ENCODE measurements at regions not wholly inside any gene's neighbourhood (a gene's known extent, or its start where the extent isn't known, plus 50 kb on each side); places are given as distances from the start of the nearest gene placed in this dataset.

GRCh38 chr5:3393920-3394597 is 201.6 kb upstream of the IRX1 start:
- Histone ChIP-seq H3K27me3 (ENCODE audit: control insufficient read depth, insufficient read depth, low read length) (no peaks in the 10 kb centered on the region), H3K36me3 (ENCODE audit: control insufficient read depth, insufficient read depth, low read length) (no peaks in the 10 kb centered on the region), H3K9ac (ENCODE audit: low read length) (no peak overlapping the region), H3K4me1 (ENCODE audit: control insufficient read depth, insufficient read depth, low read length) (no peaks in the 10 kb centered on the region), H3K4me3 (ENCODE audit: low read depth, low read length) (no peak overlapping the region), H3K27ac (ENCODE audit: low read depth, low read length) (no peak overlapping the region), H3K9me3 (ENCODE audit: control insufficient read depth, insufficient read depth, low read depth, low read length) (no peaks in the 10 kb centered on the region)

GRCh38 chr5:3393122-3393919 is 202.3 kb upstream of the IRX1 start:
- Histone ChIP-seq H3K27me3 (ENCODE audit: control insufficient read depth, insufficient read depth, low read length) (no peaks in the 10 kb centered on the region), H3K9me3 (ENCODE audit: control insufficient read depth, insufficient read depth, low read depth, low read length) (no peaks in the 10 kb centered on the region), H3K27ac (ENCODE audit: low read depth, low read length) (no peak overlapping the region)

GRCh38 chr5:3392306-3392939 is 203.2 kb upstream of the IRX1 start:
- Histone ChIP-seq H3K27me3 (ENCODE audit: control insufficient read depth, insufficient read depth, low read length) (no peaks in the 10 kb centered on the region), H3K9me3 (ENCODE audit: control insufficient read depth, insufficient read depth, low read depth, low read length) (no peaks in the 10 kb centered on the region), H3K9ac (ENCODE audit: low read length) (no peak overlapping the region), H3K36me3 (ENCODE audit: control insufficient read depth, insufficient read depth, low read length) (no peaks in the 10 kb centered on the region), H3K4me3 (ENCODE audit: low read depth, low read length) (no peak overlapping the region), H3K4me1 (ENCODE audit: control insufficient read depth, insufficient read depth, low read length) (no peaks in the 10 kb centered on the region), H3K27ac (ENCODE audit: low read depth, low read length) (no peak overlapping the region)

More at GRCh38 chr5:3393122-3393919, 202.3 kb upstream of the IRX1 start:
- no peaks in the 10 kb centered on the region for H3K4me1 ChIP-seq (ENCODE audit: control insufficient read depth, insufficient read depth, low read length)
- H3K4me3 ChIP-seq (ENCODE audit: low read depth, low read length): no peak overlapping the region
- no peak overlapping the region for H3K9ac ChIP-seq (ENCODE audit: low read length)
- H3K36me3 ChIP-seq (ENCODE audit: control insufficient read depth, insufficient read depth, low read length): no peaks in the 10 kb centered on the region

GRCh38 chr5:3391210-3391609 is 204.4 kb upstream of the IRX1 start:
- Histone ChIP-seq H3K4me3 (ENCODE audit: low read depth, low read length) (no peak overlapping the region), H3K4me1 (ENCODE audit: control insufficient read depth, insufficient read depth, low read length) (no peaks in the 10 kb centered on the region), H3K9me3 (ENCODE audit: control insufficient read depth, insufficient read depth, low read depth, low read length) (no peaks in the 10 kb centered on the region), H3K27me3 (ENCODE audit: control insufficient read depth, insufficient read depth, low read length) (no peaks in the 10 kb centered on the region), H3K27ac (ENCODE audit: low read depth, low read length) (no peak overlapping the region), H3K9ac (ENCODE audit: low read length) (no peak overlapping the region), H3K36me3 (ENCODE audit: control insufficient read depth, insufficient read depth, low read length) (no peaks in the 10 kb centered on the region)

GRCh38 chr5:3389471-3390026 is 206.1 kb upstream of the IRX1 start:
- H3K27ac ChIP-seq (ENCODE audit: low read depth, low read length): no peak overlapping the region
- no peaks in the 10 kb centered on the region for H3K36me3 ChIP-seq (ENCODE audit: control insufficient read depth, insufficient read depth, low read length)
- H3K27me3 ChIP-seq (ENCODE audit: control insufficient read depth, insufficient read depth, low read length): no peaks in the 10 kb centered on the region
- H3K9me3 ChIP-seq (ENCODE audit: control insufficient read depth, insufficient read depth, low read depth, low read length): no peaks in the 10 kb centered on the region
- H3K4me3 ChIP-seq (ENCODE audit: low read depth, low read length): no peak overlapping the region
- H3K9ac ChIP-seq (ENCODE audit: low read length): no peak overlapping the region
- no peaks in the 10 kb centered on the region for H3K4me1 ChIP-seq (ENCODE audit: control insufficient read depth, insufficient read depth, low read length)

GRCh38 chr5:3386637-3387036 is 209.0 kb upstream of the IRX1 start:
- Histone ChIP-seq H3K9me3 (ENCODE audit: control insufficient read depth, insufficient read depth, low read depth, low read length) (no peaks in the 10 kb centered on the region), H3K4me1 (ENCODE audit: control insufficient read depth, insufficient read depth, low read length) (no peaks in the 10 kb centered on the region), H3K4me3 (ENCODE audit: low read depth, low read length) (no peak overlapping the region), H3K36me3 (ENCODE audit: control insufficient read depth, insufficient read depth, low read length) (no peaks in the 10 kb centered on the region), H3K27me3 (ENCODE audit: control insufficient read depth, insufficient read depth, low read length) (no peaks in the 10 kb centered on the region), H3K27ac (ENCODE audit: low read depth, low read length) (no peak overlapping the region), H3K9ac (ENCODE audit: low read length) (no peak overlapping the region)

- Histone ChIP-seq H3K4me3 (ENCODE audit: low read depth, low read length) (no peak overlapping the region), H3K9ac (ENCODE audit: low read length) (no peak overlapping the region), H3K9me3 (ENCODE audit: control insufficient read depth, insufficient read depth, low read depth, low read length) (no peaks in the 10 kb centered on the region), H3K36me3 (ENCODE audit: control insufficient read depth, insufficient read depth, low read length) (no peaks in the 10 kb centered on the region), H3K4me1 (ENCODE audit: control insufficient read depth, insufficient read depth, low read length) (no peaks in the 10 kb centered on the region), H3K27ac (ENCODE audit: low read depth, low read length) (no peak overlapping the region), H3K27me3 (ENCODE audit: control insufficient read depth, insufficient read depth, low read length) (no peaks in the 10 kb centered on the region)
These were observed 209.6 kb upstream of the IRX1 start for GRCh38 chr5:3385991-3386519.

- H3K9me3 ChIP-seq (ENCODE audit: control insufficient read depth, insufficient read depth, low read depth, low read length): no peaks in the 10 kb centered on the region
- H3K4me3 ChIP-seq (ENCODE audit: low read depth, low read length): no peak overlapping the region
- H3K36me3 ChIP-seq (ENCODE audit: control insufficient read depth, insufficient read depth, low read length): no peaks in the 10 kb centered on the region
- no peak overlapping the region for H3K9ac ChIP-seq (ENCODE audit: low read length)
- H3K4me1 ChIP-seq (ENCODE audit: control insufficient read depth, insufficient read depth, low read length): no peaks in the 10 kb centered on the region
- H3K27ac ChIP-seq (ENCODE audit: low read depth, low read length): no peak overlapping the region
- H3K27me3 ChIP-seq (ENCODE audit: control insufficient read depth, insufficient read depth, low read length): no peaks in the 10 kb centered on the region
These were observed 211.1 kb upstream of the IRX1 start for GRCh38 chr5:3384531-3384930.

GRCh38 chr5:3382782-3383181 is 212.8 kb upstream of the IRX1 start:
- no peaks in the 10 kb centered on the region for H3K9me3 ChIP-seq (ENCODE audit: control insufficient read depth, insufficient read depth, low read depth, low read length)
- H3K36me3 ChIP-seq (ENCODE audit: control insufficient read depth, insufficient read depth, low read length): no peaks in the 10 kb centered on the region
- no peak overlapping the region for H3K27ac ChIP-seq (ENCODE audit: low read depth, low read length)
- H3K4me3 ChIP-seq (ENCODE audit: low read depth, low read length): no peak overlapping the region
- no peaks in the 10 kb centered on the region for H3K4me1 ChIP-seq (ENCODE audit: control insufficient read depth, insufficient read depth, low read length)
- H3K9ac ChIP-seq (ENCODE audit: low read length): no peak overlapping the region
- no peaks in the 10 kb centered on the region for H3K27me3 ChIP-seq (ENCODE audit: control insufficient read depth, insufficient read depth, low read length)

GRCh38 chr5:3382151-3382550 is 213.5 kb upstream of the IRX1 start:
- no peak overlapping the region for H3K9ac ChIP-seq (ENCODE audit: low read length)
- H3K4me3 ChIP-seq (ENCODE audit: low read depth, low read length): no peak overlapping the region
- H3K27me3 ChIP-seq (ENCODE audit: control insufficient read depth, insufficient read depth, low read length): no peaks in the 10 kb centered on the region
- H3K4me1 ChIP-seq (ENCODE audit: control insufficient read depth, insufficient read depth, low read length): no peaks in the 10 kb centered on the region
- H3K9me3 ChIP-seq (ENCODE audit: control insufficient read depth, insufficient read depth, low read depth, low read length): no peaks in the 10 kb centered on the region
- no peak overlapping the region for H3K27ac ChIP-seq (ENCODE audit: low read depth, low read length)
- H3K36me3 ChIP-seq (ENCODE audit: control insufficient read depth, insufficient read depth, low read length): no peaks in the 10 kb centered on the region
